ENCODE measurements at regions not wholly inside any gene's neighbourhood (a gene's known extent, or its start where the extent isn't known, plus 50 kb on each side); places are given as distances from the start of the nearest gene placed in this dataset.
A peak's percentile ranks its signal among the peaks of the same experiment; 100 is the strongest.

- Histone ChIP-seq H3K9me3 (no peaks in the 10 kb centered on the region), H3K27ac (ENCODE audit: low read length) (no peak overlapping the region), H3K27me3 (replicated peaks in 1 of 2; ENCODE audit: control insufficient read depth in 2 of 2, extremely low read depth in 1 of 2, insufficient read depth in 2 of 2, low read length in 1 of 2) (no peaks in the 10 kb centered on the region), H3K4me1 (ENCODE audit: control insufficient read depth in 1 of 2, extremely low read depth in 1 of 2, insufficient read depth in 2 of 2, low read length in 2 of 2) (peaks cover 0 to 8% of the 10 kb centered on the region in 2 experiments), H3K36me3 (ENCODE audit: control insufficient read depth in 2 of 2, extremely low read depth in 1 of 2, insufficient read depth in 1 of 2, low read length in 1 of 2) (no peaks in the 10 kb centered on the region), H3K4me3 (ENCODE audit: control insufficient read depth in 1 of 2, extremely low read depth in 1 of 2, low read length in 1 of 2) (no peak overlapping the region)
- ATAC-seq (replicated peaks in 1 of 4) (no peak), DNase-seq (peak in 1 of 35 experiments; percentile 1)
- POLR2A ChIA-PET: no interaction called here
- peaks cover 0 to 3% (median 0%) of the 10 kb centered on the region in 3 donors for H3K4me1 Mint-ChIP-seq
- no peaks in the 10 kb centered on the region for H3K36me3 Mint-ChIP-seq
- no peak overlapping the region for H3K27ac Mint-ChIP-seq
- peaks cover 0 to 13% (median 0%) of the 10 kb centered on the region in 3 donors for H3K9me3 Mint-ChIP-seq
- H3K27me3 Mint-ChIP-seq: no peaks in the 10 kb centered on the region
- CTCF ChIA-PET: no interaction called here
- WGBS (ENCODE audit: insufficient coverage): no CpG with 5 or more reads among the region's 5 CpGs
- H3K4me3 Mint-ChIP-seq: no peak overlapping the region
Measured at GRCh38 chr5:106865279-106865678, 805.5 kb downstream of the EFNA5 start.

GRCh38 chr5:106862450-106863193 lies 808.1 kb downstream of the EFNA5 start:
- ATAC-seq (replicated peaks in 1 of 4): no peak
- Mint-ChIP-seq H3K4me3 (no peak overlapping the region), H3K9me3 (peaks cover 0 to 11% (median 2%) of the 10 kb centered on the region in 3 donors)

GRCh38 chr5:106860398-106861044 lies 810.2 kb downstream of the EFNA5 start:
- Mint-ChIP-seq H3K36me3 (no peaks in the 10 kb centered on the region), H3K4me3 (no peak overlapping the region), H3K27ac (no peak overlapping the region), H3K4me1 (peaks cover 0 to 3% (median 0%) of the 10 kb centered on the region in 3 donors), H3K9me3 (peaks cover 0 to 8% (median 2%) of the 10 kb centered on the region in 3 donors), H3K27me3 (no peaks in the 10 kb centered on the region)
- CTCF ChIA-PET: no interaction called here
- Histone ChIP-seq H3K27ac (ENCODE audit: low read length) (no peak overlapping the region), H3K4me3 (ENCODE audit: control insufficient read depth in 1 of 2, extremely low read depth in 1 of 2, low read length in 1 of 2) (no peak overlapping the region), H3K27me3 (replicated peaks in 1 of 2; ENCODE audit: control insufficient read depth in 2 of 2, extremely low read depth in 1 of 2, insufficient read depth in 2 of 2, low read length in 1 of 2) (no peaks in the 10 kb centered on the region), H3K36me3 (ENCODE audit: control insufficient read depth in 2 of 2, extremely low read depth in 1 of 2, insufficient read depth in 1 of 2, low read length in 1 of 2) (no peaks in the 10 kb centered on the region), H3K9me3 (no peaks in the 10 kb centered on the region), H3K4me1 (ENCODE audit: control insufficient read depth in 1 of 2, extremely low read depth in 1 of 2, insufficient read depth in 2 of 2, low read length in 2 of 2) (peaks cover 0 to 5% of the 10 kb centered on the region in 2 experiments)
- WGBS (ENCODE audit: insufficient coverage): 50% methylated on average over 2 of the region's 3 CpGs
- no peak for DNase-seq
- ATAC-seq (replicated peaks in 1 of 4): no peak
- POLR2A ChIA-PET: no interaction called here

More at GRCh38 chr5:106862450-106863193, 808.1 kb downstream of the EFNA5 start:
- no CpG with 5 or more reads among the region's 3 CpGs for WGBS (ENCODE audit: insufficient coverage)
- no peak overlapping the region for H3K27ac Mint-ChIP-seq
- DNase-seq: no peak
- H3K4me1 Mint-ChIP-seq: peaks cover 0 to 3% (median 0%) of the 10 kb centered on the region in 3 donors
- H3K36me3 Mint-ChIP-seq: no peaks in the 10 kb centered on the region
- H3K4me3 ChIP-seq (ENCODE audit: control insufficient read depth in 1 of 2, extremely low read depth in 1 of 2, low read length in 1 of 2): no peak overlapping the region
- no peaks in the 10 kb centered on the region for H3K9me3 ChIP-seq
- peaks cover 0 to 8% of the 10 kb centered on the region in 2 experiments for H3K4me1 ChIP-seq (ENCODE audit: control insufficient read depth in 1 of 2, extremely low read depth in 1 of 2, insufficient read depth in 2 of 2, low read length in 2 of 2)
- H3K27ac ChIP-seq (ENCODE audit: low read length): no peak overlapping the region
- CTCF ChIA-PET: no interaction called here
- no peaks in the 10 kb centered on the region for H3K27me3 Mint-ChIP-seq
- POLR2A ChIA-PET: no interaction called here
- H3K36me3 ChIP-seq (ENCODE audit: control insufficient read depth in 2 of 2, extremely low read depth in 1 of 2, insufficient read depth in 1 of 2, low read length in 1 of 2): no peaks in the 10 kb centered on the region
- no peaks in the 10 kb centered on the region for H3K27me3 ChIP-seq (replicated peaks in 1 of 2; ENCODE audit: control insufficient read depth in 2 of 2, extremely low read depth in 1 of 2, insufficient read depth in 2 of 2, low read length in 1 of 2)

DNA sequence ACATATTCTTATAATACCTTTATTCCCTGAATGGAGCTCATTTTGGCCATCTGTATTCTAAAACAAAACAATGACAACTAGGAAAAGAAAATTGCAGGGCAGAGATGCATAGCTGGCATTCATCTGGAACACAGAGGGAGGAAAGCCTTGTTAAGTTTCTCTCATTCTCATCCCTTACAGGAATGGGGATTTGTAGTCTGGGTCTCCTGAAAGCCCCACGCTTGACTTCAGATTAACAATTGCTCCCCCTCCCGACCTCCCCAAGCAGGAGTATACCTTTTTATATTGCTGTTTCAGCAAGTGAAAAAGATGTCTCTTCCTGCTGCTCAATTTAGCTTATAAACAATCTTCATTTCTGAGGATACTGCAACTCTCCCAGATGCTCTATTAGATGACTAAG lies 812.1 kb downstream of the EFNA5 start:
- Mint-ChIP-seq H3K4me3 (no peak overlapping the region), H3K4me1 (no peaks in the 10 kb centered on the region), H3K27me3 (no peaks in the 10 kb centered on the region), H3K9me3 (peaks cover 0 to 4% (median 4%) of the 10 kb centered on the region in 3 donors), H3K27ac (no peak overlapping the region), H3K36me3 (no peaks in the 10 kb centered on the region)
- Histone ChIP-seq H3K27me3 (replicated peaks in 1 of 2; ENCODE audit: control insufficient read depth in 2 of 2, extremely low read depth in 1 of 2, insufficient read depth in 2 of 2, low read length in 1 of 2) (no peaks in the 10 kb centered on the region), H3K4me3 (ENCODE audit: control insufficient read depth in 1 of 2, extremely low read depth in 1 of 2, low read length in 1 of 2) (no peak overlapping the region), H3K27ac (ENCODE audit: low read length) (no peak overlapping the region), H3K4me1 (ENCODE audit: control insufficient read depth in 1 of 2, extremely low read depth in 1 of 2, insufficient read depth in 2 of 2, low read length in 2 of 2) (no peaks in the 10 kb centered on the region), H3K9me3 (no peaks in the 10 kb centered on the region), H3K36me3 (ENCODE audit: control insufficient read depth in 2 of 2, extremely low read depth in 1 of 2, insufficient read depth in 1 of 2, low read length in 1 of 2) (no peaks in the 10 kb centered on the region)
- ChIA-PET CTCF (interaction anchor here in 1 of 2 donors (0.7 kb wide), 1 partner anchor 479 kb away, joined by 3 read pairs; no protein-coding TSS in a partner anchor), POLR2A (no interaction called here)
- no CpG with 5 or more reads among the region's 2 CpGs for WGBS (ENCODE audit: insufficient coverage)
- ATAC-seq (replicated peaks in 1 of 4): no peak
- no peak for DNase-seq

GRCh38 chr5:106854922-106855321 lies 815.8 kb downstream of the EFNA5 start:
- no CpG with 5 or more reads among the region's 3 CpGs for WGBS (ENCODE audit: insufficient coverage)
- no peak overlapping the region for H3K27ac Mint-ChIP-seq
- peaks cover 0 to 4% (median 4%) of the 10 kb centered on the region in 3 donors for H3K9me3 Mint-ChIP-seq
- H3K4me1 Mint-ChIP-seq: no peaks in the 10 kb centered on the region
- Histone ChIP-seq H3K27me3 (replicated peaks in 1 of 2; ENCODE audit: control insufficient read depth in 2 of 2, extremely low read depth in 1 of 2, insufficient read depth in 2 of 2, low read length in 1 of 2) (no peaks in the 10 kb centered on the region), H3K27ac (ENCODE audit: low read length) (no peak overlapping the region), H3K9me3 (no peaks in the 10 kb centered on the region), H3K4me1 (ENCODE audit: control insufficient read depth in 1 of 2, extremely low read depth in 1 of 2, insufficient read depth in 2 of 2, low read length in 2 of 2) (no peaks in the 10 kb centered on the region), H3K4me3 (ENCODE audit: control insufficient read depth in 1 of 2, extremely low read depth in 1 of 2, low read length in 1 of 2) (no peak overlapping the region), H3K36me3 (ENCODE audit: control insufficient read depth in 2 of 2, extremely low read depth in 1 of 2, insufficient read depth in 1 of 2, low read length in 1 of 2) (no peaks in the 10 kb centered on the region)
- H3K4me3 Mint-ChIP-seq: no peak overlapping the region
- CTCF ChIA-PET: no interaction called here
- no peak for ATAC-seq (replicated peaks in 1 of 4)
- no peaks in the 10 kb centered on the region for H3K36me3 Mint-ChIP-seq
- no peak for DNase-seq
- H3K27me3 Mint-ChIP-seq: no peaks in the 10 kb centered on the region
- POLR2A ChIA-PET: no interaction called here

- Mint-ChIP-seq H3K9me3 (peaks cover 0 to 4% (median 4%) of the 10 kb centered on the region in 3 donors), H3K27ac (no peak overlapping the region), H3K36me3 (no peaks in the 10 kb centered on the region), H3K4me1 (no peaks in the 10 kb centered on the region), H3K27me3 (no peaks in the 10 kb centered on the region), H3K4me3 (no peak overlapping the region)
- no CpG with 5 or more reads among the region's 1 CpG for WGBS (ENCODE audit: insufficient coverage)
- ChIA-PET CTCF (no interaction called here), POLR2A (no interaction called here)
- Histone ChIP-seq H3K9me3 (no peaks in the 10 kb centered on the region), H3K27ac (ENCODE audit: low read length) (no peak overlapping the region), H3K4me3 (ENCODE audit: control insufficient read depth in 1 of 2, extremely low read depth in 1 of 2, low read length in 1 of 2) (no peak overlapping the region), H3K27me3 (replicated peaks in 1 of 2; ENCODE audit: control insufficient read depth in 2 of 2, extremely low read depth in 1 of 2, insufficient read depth in 2 of 2, low read length in 1 of 2) (no peaks in the 10 kb centered on the region), H3K4me1 (ENCODE audit: control insufficient read depth in 1 of 2, extremely low read depth in 1 of 2, insufficient read depth in 2 of 2, low read length in 2 of 2) (no peaks in the 10 kb centered on the region), H3K36me3 (ENCODE audit: control insufficient read depth in 2 of 2, extremely low read depth in 1 of 2, insufficient read depth in 1 of 2, low read length in 1 of 2) (no peaks in the 10 kb centered on the region)
- ATAC-seq (replicated peaks in 1 of 4): no peak
- no peak for DNase-seq
Measured at GRCh38 chr5:106854105-106854687, 816.5 kb downstream of the EFNA5 start.

Data from T-cell (primary cell).